Skeletal muscle satellite cell (primary cell): ENCODE measurements at regions not wholly inside any gene's neighbourhood (a gene's known extent, or its start where the extent isn't known, plus 50 kb on each side); places are given as distances from the start of the nearest gene placed in this dataset.
"Not testable (repeated sequence)": the region's sequence is repeated elsewhere in the genome, so short reads cannot be mapped to it uniquely, and the experiment has no call there.

Experiments used
- H3K27me3 ChIP-seq: 2 replicates; pipeline ENCODE4 v1.7.0; 2013; ENCODE audit warnings: low read length; ENCODE audit not compliant: control insufficient read depth, insufficient read depth
- H3K36me3 ChIP-seq: 2 replicates; pipeline ENCODE4 v1.7.0; 2013; ENCODE audit warnings: mild to moderate bottlenecking, control low read depth, low read length; ENCODE audit not compliant: insufficient read depth
- H3K4me1 ChIP-seq: 2 replicates; pipeline ENCODE4 v1.7.0; 2013; ENCODE audit warnings: low read length; ENCODE audit not compliant: control insufficient read depth, insufficient read depth
- H3K4me2 ChIP-seq: 2 replicates; pipeline ENCODE4 v1.7.0; 2013; ENCODE audit warnings: mild to moderate bottlenecking, low read length
- H3K4me3 ChIP-seq: 2 replicates; pipeline ENCODE4 v1.7.0; 2013; ENCODE audit warnings: low read length
- H3K9ac ChIP-seq: 2 replicates; pipeline ENCODE4 v1.7.0; 2013; ENCODE audit warnings: mild to moderate bottlenecking, low read depth, low read length, moderate library complexity
- H3K9me3 ChIP-seq: replicated peaks from 2 replicates; pipeline ENCODE4 v1.7.0; 2013; ENCODE audit warnings: mild to moderate bottlenecking, control low read depth, low read length

DNA sequence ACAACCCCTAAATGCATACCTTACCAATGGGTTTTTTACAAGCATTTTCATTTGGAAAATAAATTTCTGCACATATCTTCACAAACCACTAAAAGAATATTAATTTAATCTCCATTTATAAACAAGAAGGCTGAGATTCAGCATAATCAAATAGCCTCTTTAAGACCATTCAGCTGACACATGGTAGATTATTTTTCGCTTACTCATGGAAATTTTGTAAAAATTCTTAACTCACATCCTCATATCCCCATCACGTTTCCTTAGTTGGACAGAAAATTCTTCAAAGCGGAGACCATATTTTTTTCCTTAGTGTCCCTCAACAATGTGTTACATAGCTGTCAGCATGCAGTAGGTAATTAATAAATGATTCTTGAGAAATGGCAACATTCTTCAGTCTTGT, 439.6 kb upstream of the PTCHD4 start:
- no peaks in the 10 kb centered on the region for H3K9me3 ChIP-seq
- no peak overlapping the region for H3K4me3 ChIP-seq
- no peaks in the 10 kb centered on the region for H3K27me3 ChIP-seq
- H3K4me1 ChIP-seq = no peaks in the 10 kb centered on the region
- H3K36me3 ChIP-seq = no peaks in the 10 kb centered on the region
- no peak overlapping the region for H3K9ac ChIP-seq
- no peak overlapping the region for H3K4me2 ChIP-seq

DNA sequence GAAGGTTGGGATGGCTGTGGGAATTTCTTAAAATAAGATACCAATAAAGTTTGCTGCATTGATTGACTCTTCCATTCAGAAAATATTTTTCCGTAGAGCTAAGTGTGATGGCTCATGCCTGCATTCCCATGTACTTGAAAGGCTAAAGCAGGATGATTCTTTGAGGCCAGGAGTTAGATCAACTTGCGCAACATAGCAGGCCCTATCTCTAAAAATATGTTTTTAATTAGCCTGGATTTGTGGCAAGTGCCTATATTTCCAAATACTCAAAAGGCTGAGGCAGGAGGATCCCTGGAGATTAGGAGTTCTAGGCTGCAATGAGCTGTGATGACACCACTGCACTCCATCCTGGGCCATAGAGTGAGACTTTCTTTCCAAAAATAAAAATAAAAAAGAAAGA, 431.2 kb upstream of the PTCHD4 start:
- no peak overlapping the region for H3K4me3 ChIP-seq
- H3K4me1 ChIP-seq = no peaks in the 10 kb centered on the region
- H3K4me2 ChIP-seq = no peak overlapping the region
- no peaks in the 10 kb centered on the region for H3K36me3 ChIP-seq
- no peak overlapping the region for H3K9ac ChIP-seq
- no peaks in the 10 kb centered on the region for H3K27me3 ChIP-seq
- no peaks in the 10 kb centered on the region for H3K9me3 ChIP-seq

DNA sequence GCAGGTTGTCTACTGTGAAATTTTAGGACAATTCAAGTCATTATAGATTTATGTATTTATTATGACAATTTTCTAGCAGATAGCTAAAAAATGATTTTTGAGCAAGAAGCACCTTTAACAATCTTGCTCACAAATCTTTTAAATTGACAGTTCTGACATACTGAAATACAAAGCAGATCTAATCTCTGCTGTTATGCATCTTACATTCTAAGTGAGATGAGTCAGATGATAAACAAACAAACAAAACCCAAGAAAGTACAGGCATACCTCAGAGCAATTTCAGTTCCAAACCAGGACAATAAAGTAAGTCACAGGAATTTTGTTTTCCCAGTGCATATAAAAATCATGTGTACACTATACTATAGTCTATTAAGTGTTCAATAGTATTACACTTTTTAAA, 430.7 kb upstream of the PTCHD4 start:
- no peaks in the 10 kb centered on the region for H3K27me3 ChIP-seq
- H3K9ac ChIP-seq = no peak overlapping the region
- no peak overlapping the region for H3K4me3 ChIP-seq
- H3K9me3 ChIP-seq = no peaks in the 10 kb centered on the region
- H3K4me1 ChIP-seq = no peaks in the 10 kb centered on the region
- no peaks in the 10 kb centered on the region for H3K36me3 ChIP-seq
- H3K4me2 ChIP-seq = no peak overlapping the region

DNA sequence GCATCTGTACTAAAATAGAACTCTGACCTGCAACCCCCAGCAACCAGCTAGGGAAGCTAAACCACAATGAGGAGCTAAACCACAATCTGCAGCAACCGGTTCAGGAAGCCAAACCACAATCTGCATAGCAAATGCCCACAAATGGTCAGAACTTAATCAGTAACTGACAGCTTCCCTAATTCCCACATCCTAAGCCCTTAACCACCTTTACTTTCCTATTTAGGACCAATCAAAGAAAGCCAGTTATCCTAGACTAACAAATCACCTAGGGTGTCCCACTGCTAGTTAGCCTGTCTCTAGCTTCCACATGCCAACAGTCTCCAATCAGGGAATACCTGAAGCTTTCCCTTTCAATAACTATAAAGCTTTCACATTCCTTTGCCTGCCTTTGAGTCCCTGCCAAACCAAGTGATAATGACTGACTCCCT, 424.6 kb upstream of the PTCHD4 start:
- H3K9me3 ChIP-seq = no peaks in the 10 kb centered on the region
- H3K36me3 ChIP-seq = no peaks in the 10 kb centered on the region
- H3K4me1 ChIP-seq = no peaks in the 10 kb centered on the region
- H3K27me3 ChIP-seq = peaks cover 23% of the 10 kb centered on the region
- no peak overlapping the region for H3K4me3 ChIP-seq
- H3K9ac ChIP-seq = no peak overlapping the region
- H3K4me2 ChIP-seq = no peak overlapping the region

DNA sequence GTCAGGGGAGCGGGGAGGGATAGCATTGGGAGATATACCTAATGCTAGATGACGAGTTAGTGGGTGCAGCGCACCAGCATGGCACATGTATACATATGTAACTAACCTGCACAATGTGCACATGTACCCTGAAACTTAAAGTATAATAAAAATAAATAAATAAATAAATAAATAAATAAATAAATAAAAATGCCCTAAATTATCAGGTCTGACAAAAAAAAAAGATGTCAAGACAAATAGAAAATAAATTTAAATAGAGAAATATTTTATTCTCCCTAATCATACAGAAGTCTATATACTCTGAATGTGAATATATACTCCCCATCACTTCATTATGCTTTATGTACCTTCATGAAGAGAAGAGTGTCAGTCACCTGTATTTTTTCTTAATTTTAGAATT, 420.0 kb upstream of the PTCHD4 start:
- H3K27me3 ChIP-seq = peaks cover 19% of the 10 kb centered on the region
- not testable (repeated sequence) for H3K36me3 ChIP-seq, H3K4me3 ChIP-seq, H3K9me3 ChIP-seq, H3K4me1 ChIP-seq, H3K9ac ChIP-seq, H3K4me2 ChIP-seq

DNA sequence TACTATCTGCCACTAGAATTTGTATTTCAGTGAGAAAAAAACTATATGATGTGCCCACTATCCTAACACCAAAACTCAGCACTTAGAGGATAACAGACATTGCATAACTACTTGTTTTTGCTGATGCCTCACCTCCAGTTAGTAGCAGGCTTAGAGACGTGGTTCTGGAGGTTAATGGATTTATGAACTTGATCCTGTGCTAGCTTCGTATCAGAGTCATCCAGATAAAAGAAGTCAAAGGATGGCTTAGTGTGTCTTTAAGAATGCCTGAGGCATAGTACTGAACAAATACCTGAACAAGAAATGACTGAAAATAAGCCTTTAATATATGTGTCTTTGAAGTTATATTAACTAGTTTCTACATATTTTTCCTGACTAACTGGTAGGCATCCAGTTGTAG, 414.9 kb upstream of the PTCHD4 start:
- Histone ChIP-seq H3K4me3 (no peak overlapping the region), H3K36me3 (no peaks in the 10 kb centered on the region), H3K9ac (no peak overlapping the region)

DNA sequence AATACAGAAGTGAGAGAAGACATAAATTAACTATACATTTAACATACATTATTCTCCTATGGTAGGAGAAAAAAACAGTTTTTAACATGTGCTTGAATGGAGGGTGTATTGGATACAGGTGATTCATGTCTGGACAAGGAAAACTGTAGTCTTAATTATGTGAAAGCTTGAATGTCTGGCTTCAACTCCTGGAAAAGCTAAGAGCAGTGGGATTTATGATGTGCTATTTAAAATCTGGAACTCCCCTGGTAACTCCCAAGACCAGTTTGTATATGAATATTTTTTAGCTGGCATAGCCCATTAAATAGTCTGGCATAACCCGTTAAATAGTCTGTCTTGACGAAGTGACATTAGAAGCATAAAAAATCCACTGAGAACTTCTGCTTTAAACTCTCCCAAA, 410.0 kb upstream of the PTCHD4 start:
- H3K9ac ChIP-seq = no peak overlapping the region
- peaks cover 3% of the 10 kb centered on the region for H3K27me3 ChIP-seq
- H3K4me2 ChIP-seq = no peak overlapping the region
- no peaks in the 10 kb centered on the region for H3K9me3 ChIP-seq
- H3K36me3 ChIP-seq = no peaks in the 10 kb centered on the region
- H3K4me1 ChIP-seq = no peaks in the 10 kb centered on the region
- H3K4me3 ChIP-seq = no peak overlapping the region

More for the DNA sequence above, 414.9 kb upstream of the PTCHD4 start:
- Histone ChIP-seq H3K9me3 (no peaks in the 10 kb centered on the region), H3K4me1 (no peaks in the 10 kb centered on the region), H3K4me2 (no peak overlapping the region), H3K27me3 (peaks cover 3% of the 10 kb centered on the region)

DNA sequence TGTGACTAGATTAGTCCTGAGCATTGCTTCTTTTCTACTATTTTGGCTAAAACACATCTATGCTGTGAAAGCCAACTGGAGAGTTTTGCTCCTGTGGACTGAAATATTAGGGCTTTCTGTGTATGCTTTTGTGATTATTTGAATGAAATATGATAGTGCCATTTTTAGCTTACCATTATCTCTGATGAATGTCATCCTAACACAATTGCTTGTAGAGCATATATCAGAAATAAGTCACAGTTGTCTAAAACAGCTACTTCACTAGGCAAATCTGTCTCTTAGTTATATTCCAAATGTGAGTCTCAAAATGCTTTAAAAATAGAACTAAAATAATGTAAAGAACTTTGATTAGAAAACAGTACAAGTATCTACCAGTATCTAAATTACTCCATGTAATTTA, 401.4 kb upstream of the PTCHD4 start:
- Histone ChIP-seq H3K4me2 (no peak overlapping the region), H3K36me3 (no peaks in the 10 kb centered on the region), H3K9ac (no peak overlapping the region), H3K9me3 (no peaks in the 10 kb centered on the region), H3K27me3 (no peaks in the 10 kb centered on the region), H3K4me1 (no peaks in the 10 kb centered on the region), H3K4me3 (no peak overlapping the region)

DNA sequence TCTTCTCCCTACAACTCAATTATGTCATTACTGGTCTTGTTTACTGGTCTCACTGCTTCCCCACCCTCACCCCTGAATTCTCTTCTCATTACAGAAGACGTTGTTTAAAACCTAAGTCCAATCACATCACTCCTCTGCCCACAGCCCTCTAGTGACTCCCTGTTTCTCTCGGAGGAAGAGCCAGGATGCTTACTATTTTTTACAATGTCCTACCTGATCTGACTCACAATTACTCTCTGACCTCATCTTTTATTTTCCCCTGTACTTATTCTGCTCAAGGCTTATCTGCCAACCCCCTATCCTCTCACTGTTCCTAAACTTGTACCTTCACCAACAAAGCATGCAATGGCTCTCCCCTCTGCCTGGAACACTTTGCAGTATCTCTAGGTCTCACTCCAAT, 400.4 kb upstream of the PTCHD4 start:
- H3K36me3 ChIP-seq = no peaks in the 10 kb centered on the region
- no peaks in the 10 kb centered on the region for H3K4me1 ChIP-seq
- no peaks in the 10 kb centered on the region for H3K27me3 ChIP-seq
- no peak overlapping the region for H3K4me3 ChIP-seq
- H3K9ac ChIP-seq = no peak overlapping the region
- no peak overlapping the region for H3K4me2 ChIP-seq
- no peaks in the 10 kb centered on the region for H3K9me3 ChIP-seq

DNA sequence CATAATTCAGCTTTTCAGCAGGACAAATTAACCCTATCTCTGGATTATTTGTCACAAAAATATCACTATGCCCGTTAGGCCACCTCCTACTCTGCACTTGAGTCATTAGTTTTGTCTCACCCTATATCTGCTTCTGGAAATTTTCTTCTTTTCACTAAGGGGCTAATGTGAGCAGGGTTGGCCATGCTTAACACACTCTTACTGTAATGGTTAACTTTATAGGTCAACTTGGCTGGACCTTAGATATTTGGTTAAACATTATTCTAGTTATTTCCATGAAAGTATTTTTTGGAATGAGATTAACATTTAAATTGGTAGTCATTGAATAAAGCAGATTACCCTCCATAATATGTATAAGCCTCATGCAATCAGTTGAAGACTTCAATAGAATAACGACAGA, 394.6 kb upstream of the PTCHD4 start:
- H3K4me2 ChIP-seq = no peak overlapping the region
- no peaks in the 10 kb centered on the region for H3K27me3 ChIP-seq
- H3K9me3 ChIP-seq = no peaks in the 10 kb centered on the region
- H3K36me3 ChIP-seq = no peaks in the 10 kb centered on the region
- H3K4me1 ChIP-seq = no peaks in the 10 kb centered on the region
- H3K9ac ChIP-seq = no peak overlapping the region
- no peak overlapping the region for H3K4me3 ChIP-seq

DNA sequence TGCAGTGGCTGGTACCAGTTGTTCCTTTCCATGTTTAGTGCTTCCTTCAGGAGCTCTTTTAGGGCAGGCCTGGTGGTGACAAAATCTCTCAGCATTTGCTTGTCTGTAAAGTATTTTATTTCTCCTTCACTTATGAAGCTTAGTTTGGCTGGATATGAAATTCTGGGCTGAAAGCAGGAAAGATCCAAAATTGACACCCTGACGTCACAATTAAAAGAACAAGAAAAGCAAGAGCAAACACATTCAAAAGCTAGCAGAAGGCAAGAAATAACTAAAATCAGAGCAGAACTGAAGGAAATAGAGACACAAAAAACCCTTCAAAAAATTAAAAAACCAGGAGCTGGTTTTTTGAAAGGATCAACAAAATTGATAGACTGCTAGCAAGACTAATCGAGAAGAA, 382.4 kb upstream of the PTCHD4 start:
- not testable (repeated sequence) for H3K9me3 ChIP-seq, H3K36me3 ChIP-seq, H3K27me3 ChIP-seq, H3K4me1 ChIP-seq, H3K9ac ChIP-seq, H3K4me3 ChIP-seq, H3K4me2 ChIP-seq

DNA sequence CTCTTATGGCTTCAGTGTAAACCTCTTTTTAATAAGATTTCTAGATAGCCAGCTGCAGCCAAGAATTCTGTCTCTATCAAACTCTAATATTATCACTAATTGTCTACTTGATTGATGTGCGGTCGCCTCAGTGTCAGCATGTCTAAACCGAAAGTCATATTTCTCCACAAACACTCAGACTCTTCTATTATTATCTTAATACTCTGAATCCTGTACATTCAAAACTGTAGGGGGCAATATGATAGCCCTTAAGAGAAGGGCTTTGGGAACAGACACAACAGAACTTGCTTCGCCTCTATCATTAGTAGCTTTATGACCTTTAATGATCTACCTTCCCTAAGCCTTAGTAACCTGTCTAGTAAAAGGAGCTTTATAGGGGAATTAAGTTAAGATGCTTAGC, 379.7 kb upstream of the PTCHD4 start:
- H3K4me1 ChIP-seq = no peaks in the 10 kb centered on the region

DNA sequence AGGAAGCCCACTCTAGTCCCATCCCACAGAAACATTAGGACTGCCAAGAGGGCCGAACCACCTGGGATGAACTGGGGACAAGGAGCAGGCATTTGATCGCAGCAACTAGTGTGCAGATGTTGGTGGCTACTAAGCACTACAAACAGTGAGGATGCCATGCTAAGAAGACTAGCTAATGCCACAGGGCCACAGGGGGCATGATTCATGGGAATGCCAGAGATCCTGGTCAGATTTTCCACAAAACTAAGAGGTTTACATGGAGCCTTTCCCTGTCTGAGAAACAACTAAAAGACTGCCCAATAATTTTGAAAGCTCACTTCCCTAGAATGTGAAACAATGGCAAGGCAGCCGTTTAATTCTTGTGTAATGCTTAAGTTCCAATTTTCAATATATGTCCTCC, 375.9 kb upstream of the PTCHD4 start:
- Histone ChIP-seq H3K4me1 (no peaks in the 10 kb centered on the region), H3K9ac (no peak overlapping the region), H3K27me3 (no peaks in the 10 kb centered on the region), H3K9me3 (no peaks in the 10 kb centered on the region), H3K4me2 (no peak overlapping the region), H3K4me3 (no peak overlapping the region), H3K36me3 (no peaks in the 10 kb centered on the region)

More for the DNA sequence above, 379.7 kb upstream of the PTCHD4 start:
- H3K36me3 ChIP-seq = no peaks in the 10 kb centered on the region
- no peak overlapping the region for H3K9ac ChIP-seq
- H3K27me3 ChIP-seq = no peaks in the 10 kb centered on the region
- no peak overlapping the region for H3K4me3 ChIP-seq
- no peak overlapping the region for H3K4me2 ChIP-seq
- H3K9me3 ChIP-seq = no peaks in the 10 kb centered on the region
